Parathyroid adenoma (tissue), 2 donors: ENCODE measurements at regions not wholly inside any gene's neighbourhood (a gene's known extent, or its start where the extent isn't known, plus 50 kb on each side); places are given as distances from the start of the nearest gene placed in this dataset.
"Not testable (repeated sequence)": the region's sequence is repeated elsewhere in the genome, so short reads cannot be mapped to it uniquely, and the experiment has no call there.

Experiments
- H2AFZ ChIP-seq: fragments of 300-600 bp; sonication (generic); one replicate; pipeline ENCODE4 v1.7.0; 2017; ENCODE audit warnings: antibody characterized with exemption, mild to moderate bottlenecking
- H3K27ac ChIP-seq: fragments of 300-600 bp; sonication (generic); one replicate; pipeline ENCODE4 v1.7.0; 2017
- H3K27me3 ChIP-seq: fragments of 300-600 bp; sonication (generic); one replicate; pipeline ENCODE4 v1.7.0; 2017; ENCODE audit warnings: low read length; ENCODE audit not compliant: control insufficient read depth, insufficient read depth
- H3K36me3 ChIP-seq: fragments of 300-600 bp; sonication (generic); one replicate; pipeline ENCODE4 v1.7.0; 2017; ENCODE audit warnings: low read length; ENCODE audit not compliant: control insufficient read depth, insufficient read depth
- H3K4me1 ChIP-seq: fragments of 300-600 bp; sonication (generic); one replicate; pipeline ENCODE4 v1.7.0; 2017; ENCODE audit warnings: control low read depth
- H3K4me2 ChIP-seq: fragments of 300-600 bp; sonication (generic); one replicate; pipeline ENCODE4 v1.7.0; 2017; ENCODE audit warnings: low read length
- H3K4me3 ChIP-seq: fragments of 300-600 bp; sonication (generic); one replicate; pipeline ENCODE4 v1.7.0; 2017; ENCODE audit warnings: low read depth, low read length
- H3K79me2 ChIP-seq: fragments of 300-600 bp; sonication (generic); one replicate; pipeline ENCODE4 v1.7.0; 2017; ENCODE audit warnings: control low read depth
- H3K9ac ChIP-seq: fragments of 300-600 bp; sonication (generic); one replicate; pipeline ENCODE4 v1.7.0; 2017; ENCODE audit warnings: mild to moderate bottlenecking
- H3K9me3 ChIP-seq: fragments of 300-600 bp; sonication (generic); one replicate; pipeline ENCODE4 v1.7.0; 2017; ENCODE audit warnings: low read length; ENCODE audit not compliant: control insufficient read depth
- TF ChIP-seq, protein P1 (sequence below): fragments of 300-600 bp; sonication (generic); IDR thresholded peaks from one replicate; pipeline ENCODE4 v1.7.0; 2017; ENCODE audit warnings: antibody characterized with exemption, mild to moderate bottlenecking
- donor health status: primary hyperparathyroidism.

DNA sequence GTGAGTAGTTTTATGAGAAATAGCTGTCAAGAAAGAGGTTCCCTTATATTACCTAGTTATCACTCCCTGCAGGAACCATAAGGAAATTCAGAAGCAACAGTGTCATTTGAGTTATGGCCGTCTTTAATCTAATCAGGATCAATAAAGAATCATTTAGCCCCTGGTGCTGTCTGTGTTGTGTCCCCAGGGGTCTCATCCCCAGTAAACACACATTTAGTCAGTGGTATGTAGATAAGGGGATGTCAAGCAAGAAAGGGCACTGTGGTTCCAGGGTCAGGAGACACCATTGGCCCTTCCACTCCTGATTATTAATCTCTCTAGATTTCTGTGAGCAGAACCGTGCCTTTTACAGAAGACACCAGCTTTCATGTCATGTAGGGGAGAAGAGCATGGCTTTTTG is 158.0 kb upstream of the SEMA6A start:
- no peak overlapping the region for H2AFZ ChIP-seq
- no peaks in the 10 kb centered on the region for H3K27me3 ChIP-seq
- no peak overlapping the region for H3K4me3 ChIP-seq
- no peaks in the 10 kb centered on the region for H3K79me2 ChIP-seq
- TF ChIP-seq, protein P1, sequence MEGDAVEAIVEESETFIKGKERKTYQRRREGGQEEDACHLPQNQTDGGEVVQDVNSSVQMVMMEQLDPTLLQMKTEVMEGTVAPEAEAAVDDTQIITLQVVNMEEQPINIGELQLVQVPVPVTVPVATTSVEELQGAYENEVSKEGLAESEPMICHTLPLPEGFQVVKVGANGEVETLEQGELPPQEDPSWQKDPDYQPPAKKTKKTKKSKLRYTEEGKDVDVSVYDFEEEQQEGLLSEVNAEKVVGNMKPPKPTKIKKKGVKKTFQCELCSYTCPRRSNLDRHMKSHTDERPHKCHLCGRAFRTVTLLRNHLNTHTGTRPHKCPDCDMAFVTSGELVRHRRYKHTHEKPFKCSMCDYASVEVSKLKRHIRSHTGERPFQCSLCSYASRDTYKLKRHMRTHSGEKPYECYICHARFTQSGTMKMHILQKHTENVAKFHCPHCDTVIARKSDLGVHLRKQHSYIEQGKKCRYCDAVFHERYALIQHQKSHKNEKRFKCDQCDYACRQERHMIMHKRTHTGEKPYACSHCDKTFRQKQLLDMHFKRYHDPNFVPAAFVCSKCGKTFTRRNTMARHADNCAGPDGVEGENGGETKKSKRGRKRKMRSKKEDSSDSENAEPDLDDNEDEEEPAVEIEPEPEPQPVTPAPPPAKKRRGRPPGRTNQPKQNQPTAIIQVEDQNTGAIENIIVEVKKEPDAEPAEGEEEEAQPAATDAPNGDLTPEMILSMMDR: no peak
- no peak overlapping the region for H3K27ac ChIP-seq
- H3K36me3 ChIP-seq: no peaks in the 10 kb centered on the region
- H3K4me2 ChIP-seq: no peak overlapping the region
- no peak overlapping the region for H3K9ac ChIP-seq
- no peaks in the 10 kb centered on the region for H3K4me1 ChIP-seq
- no peaks in the 10 kb centered on the region for H3K9me3 ChIP-seq

DNA sequence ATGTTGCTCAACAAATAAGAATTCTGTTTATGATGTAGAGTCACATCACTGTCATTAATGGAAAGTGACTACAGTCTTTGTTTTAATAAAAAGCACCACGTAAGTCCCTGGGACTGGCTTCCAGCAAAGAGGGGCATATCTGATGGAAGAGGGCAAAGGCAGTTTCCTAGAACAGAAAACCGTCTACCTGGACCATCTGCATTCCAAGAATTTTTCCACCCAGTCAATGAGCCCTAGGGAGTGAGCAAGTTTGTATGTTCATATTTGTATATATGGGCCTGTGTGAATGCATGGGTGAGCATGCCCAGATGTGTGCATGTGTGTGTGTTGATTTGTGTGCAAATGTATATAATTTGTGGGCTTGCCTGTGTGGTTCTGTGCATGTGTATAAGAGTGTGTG is 156.8 kb upstream of the SEMA6A start:
- no peak overlapping the region for H3K9ac ChIP-seq
- no peaks in the 10 kb centered on the region for H3K9me3 ChIP-seq
- no peaks in the 10 kb centered on the region for H3K79me2 ChIP-seq
- no peak overlapping the region for H2AFZ ChIP-seq
- no peaks in the 10 kb centered on the region for H3K27me3 ChIP-seq
- H3K4me1 ChIP-seq: no peaks in the 10 kb centered on the region
- no peaks in the 10 kb centered on the region for H3K36me3 ChIP-seq
- TF ChIP-seq, protein P1: no peak
- H3K4me2 ChIP-seq: no peak overlapping the region
- H3K27ac ChIP-seq: no peak overlapping the region
- H3K4me3 ChIP-seq: no peak overlapping the region

DNA sequence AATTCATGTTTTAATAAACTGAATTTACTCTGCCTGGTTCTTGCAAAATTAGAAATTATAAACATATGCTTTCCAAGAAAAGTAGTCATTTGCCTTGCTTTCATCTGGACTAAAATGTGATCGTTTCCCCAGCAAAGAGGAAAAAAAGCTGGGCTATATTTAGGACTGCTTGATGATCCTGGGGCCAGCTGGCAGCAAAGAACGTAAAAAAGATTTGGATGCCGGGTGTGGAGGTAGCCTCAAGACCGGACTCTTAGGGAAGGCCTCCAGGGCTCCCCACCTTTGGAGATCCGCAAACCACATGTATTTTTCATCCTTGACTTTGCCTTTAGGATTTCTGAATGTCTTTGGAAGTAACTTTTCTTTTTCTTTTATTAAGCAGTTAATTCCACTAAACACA is 156.1 kb upstream of the SEMA6A start:
- no peaks in the 10 kb centered on the region for H3K36me3 ChIP-seq
- H3K4me1 ChIP-seq: no peaks in the 10 kb centered on the region
- H3K4me3 ChIP-seq: no peak overlapping the region
- TF ChIP-seq, protein P1: no peak
- H3K27ac ChIP-seq: no peak overlapping the region
- H3K27me3 ChIP-seq: no peaks in the 10 kb centered on the region
- H3K9me3 ChIP-seq: no peaks in the 10 kb centered on the region
- no peaks in the 10 kb centered on the region for H3K79me2 ChIP-seq
- no peak overlapping the region for H2AFZ ChIP-seq
- H3K4me2 ChIP-seq: no peak overlapping the region
- no peak overlapping the region for H3K9ac ChIP-seq

DNA sequence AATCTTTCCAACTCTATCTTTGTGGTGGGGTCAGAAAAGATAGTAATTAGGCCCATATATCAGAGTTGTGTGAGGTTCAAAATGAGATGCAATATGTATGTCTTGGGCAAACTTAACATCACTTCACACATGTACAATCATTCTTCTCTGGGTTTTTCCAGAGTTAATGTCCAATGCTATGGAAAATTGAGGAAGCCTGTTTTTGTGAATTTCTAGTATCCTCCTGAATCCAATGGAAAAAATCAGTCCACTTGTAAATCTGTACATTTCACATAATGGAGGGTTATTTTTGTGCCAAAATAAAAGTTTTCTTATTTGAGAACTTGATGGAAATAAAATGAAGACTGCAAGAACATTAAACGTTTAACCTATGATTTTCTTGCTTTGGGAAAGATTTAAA is 155.6 kb upstream of the SEMA6A start:
- Histone ChIP-seq H3K9me3 (no peaks in the 10 kb centered on the region), H3K4me1 (no peaks in the 10 kb centered on the region), H3K79me2 (no peaks in the 10 kb centered on the region), H3K27ac (no peak overlapping the region), H3K4me3 (no peak overlapping the region), H3K27me3 (no peaks in the 10 kb centered on the region), H3K4me2 (no peak overlapping the region), H3K36me3 (no peaks in the 10 kb centered on the region), H2AFZ (no peak overlapping the region), H3K9ac (no peak overlapping the region)
- TF ChIP-seq, protein P1: no peak

DNA sequence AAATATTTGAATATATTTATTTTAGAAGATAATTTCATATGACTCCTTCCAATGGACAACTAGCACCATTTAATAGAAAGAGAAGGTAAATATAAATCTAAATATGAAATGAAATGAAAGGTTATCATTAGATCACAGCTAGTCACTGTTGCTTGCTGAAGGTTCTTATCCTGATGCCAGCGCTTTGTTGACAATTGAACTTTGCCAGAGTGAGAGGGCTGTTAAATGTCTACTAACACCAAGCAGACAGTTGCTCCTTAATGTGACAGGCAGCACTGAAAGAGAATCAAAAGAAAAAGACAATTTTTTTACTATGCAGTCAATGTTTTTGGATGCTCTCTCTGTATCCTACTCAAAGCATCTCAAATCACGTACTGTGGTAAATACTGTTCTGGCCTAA is 152.6 kb upstream of the SEMA6A start:
- H3K27me3 ChIP-seq: no peaks in the 10 kb centered on the region

DNA sequence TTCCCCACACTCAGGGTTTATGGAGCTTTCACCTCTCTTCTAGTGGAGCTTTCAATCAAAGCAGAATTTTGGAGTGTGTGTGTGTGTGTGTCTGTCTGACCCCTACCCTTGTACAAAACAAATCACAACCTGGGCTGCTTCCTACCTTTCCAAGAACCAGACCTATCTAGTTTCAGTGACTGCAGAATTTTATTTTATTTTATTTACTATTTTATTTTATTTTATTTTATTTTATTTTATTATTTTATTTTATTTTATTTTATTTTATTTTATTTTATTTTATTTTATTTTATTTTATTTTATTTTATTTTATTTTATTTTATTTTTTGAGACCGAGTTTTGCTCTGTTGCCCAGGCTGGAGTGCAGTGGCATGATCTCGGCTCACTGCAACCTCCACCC is 151.6 kb upstream of the SEMA6A start:
- not testable (repeated sequence) for H3K9me3 ChIP-seq, H3K4me1 ChIP-seq, H3K4me2 ChIP-seq, H3K79me2 ChIP-seq, H3K27me3 ChIP-seq, H3K27ac ChIP-seq, H3K9ac ChIP-seq, H2AFZ ChIP-seq, H3K4me3 ChIP-seq, H3K36me3 ChIP-seq

More for the DNA sequence above, 152.6 kb upstream of the SEMA6A start:
- Histone ChIP-seq H3K4me2 (no peak overlapping the region), H3K9me3 (no peaks in the 10 kb centered on the region), H3K4me3 (no peak overlapping the region), H2AFZ (no peak overlapping the region), H3K36me3 (no peaks in the 10 kb centered on the region), H3K9ac (no peak overlapping the region), H3K27ac (no peak overlapping the region), H3K4me1 (no peaks in the 10 kb centered on the region), H3K79me2 (no peaks in the 10 kb centered on the region)
- TF ChIP-seq, protein P1: no peak
